22Rv1 (cell line): ENCODE measurements at regions not wholly inside any gene's neighbourhood (a gene's known extent, or its start where the extent isn't known, plus 50 kb on each side); places are given as distances from the start of the nearest gene placed in this dataset.

ENCODE experiments used
- ZFX ChIP-seq: fragments of 450-650 bp; IDR thresholded peaks from 2 replicates; pipeline ENCODE4 v1.6.1; 2017; ENCODE audit warnings: antibody characterized with exemption, borderline replicate concordance
- TF ChIP-seq, protein P1 (sequence below): fragments of 450-650 bp; IDR thresholded peaks from 2 replicates; pipeline ENCODE4 v1.5.1; 2017; ENCODE audit warnings: mild to moderate bottlenecking

DNA sequence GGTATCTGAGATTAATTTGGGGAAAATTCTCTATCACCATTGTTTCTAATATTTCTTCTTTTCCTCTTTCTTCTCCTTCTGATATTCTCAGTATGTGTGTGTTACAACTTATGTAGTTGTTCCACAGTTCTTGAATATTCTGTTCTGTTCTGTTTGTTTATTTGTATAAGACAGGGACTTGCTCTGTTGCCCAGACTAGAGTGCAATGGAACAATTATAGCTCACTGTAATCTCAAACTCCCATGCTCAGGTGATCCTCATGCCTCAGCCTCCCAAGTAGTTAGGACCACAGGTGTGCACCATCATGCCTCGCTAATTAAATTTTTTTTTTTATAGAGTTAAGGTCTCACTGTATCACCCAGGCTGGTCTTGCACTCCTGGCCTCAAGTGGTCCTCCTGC is 145.8 kb upstream of the TUT7 start:
- TF ChIP-seq, protein P1, sequence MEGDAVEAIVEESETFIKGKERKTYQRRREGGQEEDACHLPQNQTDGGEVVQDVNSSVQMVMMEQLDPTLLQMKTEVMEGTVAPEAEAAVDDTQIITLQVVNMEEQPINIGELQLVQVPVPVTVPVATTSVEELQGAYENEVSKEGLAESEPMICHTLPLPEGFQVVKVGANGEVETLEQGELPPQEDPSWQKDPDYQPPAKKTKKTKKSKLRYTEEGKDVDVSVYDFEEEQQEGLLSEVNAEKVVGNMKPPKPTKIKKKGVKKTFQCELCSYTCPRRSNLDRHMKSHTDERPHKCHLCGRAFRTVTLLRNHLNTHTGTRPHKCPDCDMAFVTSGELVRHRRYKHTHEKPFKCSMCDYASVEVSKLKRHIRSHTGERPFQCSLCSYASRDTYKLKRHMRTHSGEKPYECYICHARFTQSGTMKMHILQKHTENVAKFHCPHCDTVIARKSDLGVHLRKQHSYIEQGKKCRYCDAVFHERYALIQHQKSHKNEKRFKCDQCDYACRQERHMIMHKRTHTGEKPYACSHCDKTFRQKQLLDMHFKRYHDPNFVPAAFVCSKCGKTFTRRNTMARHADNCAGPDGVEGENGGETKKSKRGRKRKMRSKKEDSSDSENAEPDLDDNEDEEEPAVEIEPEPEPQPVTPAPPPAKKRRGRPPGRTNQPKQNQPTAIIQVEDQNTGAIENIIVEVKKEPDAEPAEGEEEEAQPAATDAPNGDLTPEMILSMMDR, result no peak
- TF ChIP-seq ZFX, result no peak
